Fibroblast of the conjunctiva (primary cell): ENCODE measurements at regions not wholly inside any gene's neighbourhood (a gene's known extent, or its start where the extent isn't known, plus 50 kb on each side); places are given as distances from the start of the nearest gene placed in this dataset.

Experiments
- DNase-seq: peaks from one replicate; pipeline ENCODE4 v3.0.0-alpha.2; 2010; ENCODE audit warnings: low read depth

DNA sequence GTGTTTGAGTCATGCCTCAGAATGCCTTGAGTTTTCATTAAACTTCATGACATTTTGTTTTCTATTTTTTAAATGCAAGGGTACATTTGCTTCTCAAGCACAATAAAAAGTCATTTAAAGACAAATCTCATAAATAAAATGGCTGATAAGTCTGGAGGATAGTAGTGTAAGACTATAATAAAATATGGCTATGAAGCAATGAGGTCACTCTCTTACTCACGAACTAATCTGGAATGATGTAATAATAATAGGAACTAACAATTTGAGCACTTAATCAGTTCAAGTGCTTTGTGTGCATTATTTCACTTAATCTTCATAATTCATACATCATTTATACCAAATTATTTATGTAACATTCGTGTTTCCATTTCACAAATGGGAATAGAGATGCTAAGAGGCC, 149.3 kb upstream of the CTTNBP2 start:
- DNase-seq: no peak

DNA sequence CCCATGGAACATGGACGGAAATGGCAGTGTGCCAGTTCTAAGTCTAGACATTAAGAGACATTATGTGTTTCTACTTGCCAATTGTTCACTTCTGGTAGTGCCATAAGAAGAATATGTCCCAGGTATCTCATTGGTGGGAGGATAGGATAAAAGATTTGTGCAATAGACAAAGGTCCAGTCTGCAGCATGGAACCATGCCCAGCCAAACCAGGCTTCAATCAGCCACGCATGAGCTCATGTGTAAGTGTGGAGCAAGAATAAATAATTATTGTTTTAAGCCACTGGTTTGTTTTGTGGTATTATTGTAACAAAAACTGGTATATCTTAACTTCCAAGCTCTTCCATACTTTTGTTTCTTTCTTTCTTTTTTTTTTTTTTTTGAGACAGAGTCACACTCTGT, 153.6 kb upstream of the CTTNBP2 start:
- DNase-seq: no peak

DNA sequence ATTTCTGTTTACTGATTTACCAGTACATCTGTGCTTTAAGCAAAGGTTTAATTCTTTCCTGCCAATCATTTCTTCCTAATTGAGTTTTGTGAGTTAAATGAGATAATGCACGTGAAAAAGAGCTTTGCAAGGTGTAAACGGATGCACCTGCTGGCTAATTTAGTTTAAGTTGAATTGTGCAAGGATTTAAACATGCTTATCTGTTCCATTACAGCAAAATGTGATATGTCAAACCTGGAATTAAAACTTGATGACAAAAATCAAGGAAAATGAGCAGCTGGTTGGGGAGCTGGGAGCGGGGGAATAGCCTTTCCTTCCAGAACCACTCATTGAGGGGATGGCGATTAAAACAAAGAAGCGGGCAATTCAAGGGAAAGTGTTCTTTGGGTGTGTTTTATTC, 155.0 kb upstream of the CTTNBP2 start:
- DNase-seq: no peak

DNA sequence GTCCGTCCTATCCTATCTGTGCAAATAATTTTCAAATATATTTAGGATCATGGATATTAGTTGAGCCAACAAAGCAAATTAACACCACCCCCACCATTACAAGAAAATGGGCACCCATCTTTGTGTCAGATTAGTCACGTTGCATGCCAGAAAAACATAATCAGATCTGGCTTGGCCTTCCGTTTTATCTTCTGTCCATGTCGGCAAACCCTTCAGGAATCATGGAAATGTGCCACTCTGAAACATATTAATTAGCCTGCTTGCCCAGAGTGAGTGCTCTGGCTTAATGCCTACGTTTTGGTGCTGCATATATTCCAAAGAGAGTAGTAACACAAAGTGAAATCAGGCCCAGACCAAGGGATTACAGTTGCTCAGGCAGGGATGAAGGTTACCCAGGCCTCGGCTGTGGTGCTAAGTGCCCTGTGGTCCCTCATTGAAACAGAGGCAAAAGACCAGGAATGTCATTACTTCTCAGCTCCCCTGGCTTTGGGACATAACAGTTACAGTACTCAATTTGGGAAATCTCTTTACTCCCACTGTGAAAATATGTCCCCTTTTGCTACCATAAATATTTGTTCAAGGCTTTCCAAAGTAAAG, 154.0 kb upstream of the LSM8 start:
- no peak for DNase-seq

DNA sequence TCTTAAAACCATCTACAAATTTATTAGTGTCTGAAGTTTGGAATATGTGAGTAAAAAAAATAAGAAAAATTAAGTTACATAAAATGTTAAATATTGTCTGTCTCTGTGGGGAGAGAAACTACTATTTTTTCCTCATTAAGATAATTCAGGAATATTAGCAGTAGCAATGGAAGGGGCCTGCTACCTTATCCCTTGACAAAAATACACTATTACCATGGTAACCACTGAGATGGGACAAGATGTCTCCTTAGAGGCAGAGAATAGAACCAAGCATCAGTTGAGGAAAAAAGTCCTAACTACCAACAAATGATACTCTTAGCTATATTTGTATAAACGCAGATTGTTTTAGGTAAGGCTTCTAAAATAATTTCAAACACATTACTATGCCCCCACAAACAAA, 150.7 kb upstream of the LSM8 start:
- no peak for DNase-seq

DNA sequence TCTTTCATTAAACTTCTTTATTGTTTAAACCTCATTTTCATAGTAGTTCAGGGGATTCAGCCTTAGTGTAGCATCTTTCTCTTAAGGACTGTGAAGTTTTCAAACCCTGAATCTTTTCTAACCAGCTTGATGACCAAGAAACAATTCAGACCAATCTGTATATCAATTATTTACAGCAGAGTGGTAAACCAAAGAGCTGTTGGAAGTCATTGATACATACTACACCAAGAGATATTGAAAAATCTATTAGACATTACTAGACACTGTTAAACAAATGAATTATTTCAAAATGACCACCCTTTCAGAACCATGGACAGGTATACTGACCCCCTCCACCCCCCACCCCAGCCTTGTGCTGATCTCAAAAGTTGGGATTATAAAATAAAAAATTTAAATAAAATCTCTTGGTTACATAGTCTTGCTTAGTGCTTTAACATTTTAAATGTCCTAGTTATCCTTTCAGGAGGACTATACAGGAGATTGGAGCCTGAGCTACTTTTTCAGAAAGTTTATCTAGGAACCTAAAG, 143.9 kb upstream of the LSM8 start:
- DNase-seq: no peak

DNA sequence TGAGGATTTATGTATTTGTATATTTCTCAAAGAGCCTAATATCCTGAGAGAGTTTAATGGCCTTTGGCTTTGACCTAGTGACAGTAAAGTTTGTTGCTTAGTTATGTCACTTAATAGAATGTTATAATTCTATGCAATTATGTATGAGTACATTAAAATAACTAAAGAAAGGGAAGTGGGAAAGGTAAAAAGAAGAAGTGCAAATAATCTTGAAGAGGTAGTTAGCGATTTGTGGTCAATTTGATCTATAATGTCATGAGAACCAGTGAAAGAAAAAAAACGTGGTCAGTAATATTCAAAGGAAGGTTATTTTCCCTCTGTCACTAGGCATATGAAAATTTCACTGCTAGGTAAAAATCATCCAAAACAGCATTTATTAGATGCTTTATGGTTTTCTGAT, 143.4 kb upstream of the LSM8 start:
- no peak for DNase-seq

DNA sequence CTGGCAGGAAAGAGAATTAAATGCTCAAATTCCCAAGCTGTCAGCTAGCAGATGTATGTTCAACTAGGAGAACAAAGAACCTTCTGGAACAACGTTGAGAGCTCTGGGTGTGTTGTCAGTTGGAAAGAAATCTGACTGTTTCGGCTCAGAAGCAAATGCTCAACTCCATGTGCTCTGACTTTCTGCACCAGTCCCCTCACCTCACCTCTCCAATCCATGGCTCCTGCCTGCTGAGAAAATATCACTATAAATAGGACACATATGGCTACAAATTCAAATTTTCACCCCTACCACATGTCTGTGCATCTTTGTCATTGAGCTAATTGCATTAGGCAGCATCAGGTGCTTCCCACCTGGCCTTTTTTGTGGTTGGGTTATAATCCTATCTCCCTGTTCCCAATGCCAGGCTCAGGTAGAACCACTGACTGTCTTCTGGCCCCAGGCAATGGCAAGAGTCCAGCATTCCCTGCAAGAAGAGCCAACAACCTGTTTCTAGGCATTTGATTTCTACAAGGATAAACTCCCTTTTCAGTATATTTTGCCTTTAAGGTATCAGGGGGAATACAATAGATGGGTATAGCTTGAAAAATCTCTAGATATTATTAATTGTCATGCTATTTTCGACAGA, 142.6 kb upstream of the LSM8 start:
- DNase-seq: no peak

DNA sequence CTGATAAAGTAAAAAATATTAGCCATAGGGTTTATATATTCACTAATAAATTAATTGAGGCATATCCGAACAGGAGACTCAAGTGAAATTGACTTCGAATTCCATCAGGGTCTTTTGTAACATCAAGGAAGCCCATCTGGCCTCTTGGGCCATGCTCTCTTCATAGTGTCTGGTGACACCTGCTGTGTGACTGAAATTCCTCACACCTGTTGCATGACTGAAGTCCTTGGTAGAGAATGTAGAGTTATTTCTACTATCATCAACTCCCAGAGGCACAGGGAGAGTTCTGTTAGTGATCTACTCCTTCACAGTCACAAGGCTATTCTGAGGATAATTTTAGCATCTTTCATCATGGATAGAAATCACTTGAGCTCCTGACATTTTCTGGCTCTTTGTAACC, 138.3 kb upstream of the LSM8 start:
- DNase-seq: no peak

DNA sequence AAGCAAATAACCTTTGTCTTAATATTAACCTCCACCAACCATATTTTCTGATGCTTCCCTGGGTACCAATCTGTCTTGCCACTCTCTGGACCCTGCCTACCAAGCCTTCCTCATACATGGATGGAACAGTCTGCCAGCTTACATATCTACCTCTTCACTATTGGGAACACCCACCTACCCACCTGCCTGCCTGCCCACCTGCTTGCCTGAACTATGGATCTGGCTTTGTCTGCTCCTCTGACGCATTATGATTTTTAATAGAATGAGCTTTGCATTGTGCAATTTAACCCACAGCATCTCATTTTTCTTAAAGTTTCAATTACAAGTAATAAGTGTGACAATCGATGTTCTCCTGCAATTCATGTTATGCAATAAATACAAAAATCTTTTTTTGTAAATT, 137.9 kb upstream of the LSM8 start:
- DNase-seq: no peak

DNA sequence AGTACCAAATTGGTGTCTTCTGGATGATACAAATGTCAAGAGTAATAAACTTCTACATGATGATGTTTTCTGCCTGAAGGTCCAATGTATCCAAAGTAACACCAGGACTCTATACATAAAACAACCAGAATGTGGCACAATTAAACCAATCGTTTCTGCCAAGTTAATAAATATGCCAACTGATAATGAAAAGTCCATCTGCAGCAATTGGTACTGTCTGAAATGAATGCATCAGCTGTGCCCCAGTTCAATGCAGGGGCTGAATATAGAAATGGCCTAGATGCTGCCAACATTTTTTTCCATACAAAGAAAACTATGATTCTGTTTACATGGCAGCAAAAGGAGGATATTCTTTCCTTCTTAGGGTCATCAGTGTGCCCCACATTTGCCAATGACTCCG, 137.2 kb upstream of the LSM8 start:
- DNase-seq: no peak

DNA sequence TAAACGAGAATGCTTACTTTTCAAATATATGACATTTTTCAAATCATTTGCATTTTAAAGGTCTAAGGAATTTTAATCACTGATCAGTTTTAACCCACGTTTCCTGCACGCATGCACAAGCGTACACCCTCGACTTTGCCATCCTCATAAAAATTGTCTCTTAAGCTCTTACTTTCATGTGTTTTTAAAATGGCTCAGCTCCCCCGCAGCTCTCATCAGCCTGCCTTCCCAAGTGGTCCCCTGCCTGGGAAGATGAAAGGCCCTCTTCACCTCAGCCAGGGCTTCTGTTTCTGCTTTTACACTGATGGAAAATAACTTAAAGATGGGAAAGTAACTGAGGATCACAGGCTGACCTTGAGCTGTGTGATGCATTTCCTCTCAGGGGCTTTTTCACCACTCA, 131.6 kb upstream of the LSM8 start:
- DNase-seq: no peak

DNA sequence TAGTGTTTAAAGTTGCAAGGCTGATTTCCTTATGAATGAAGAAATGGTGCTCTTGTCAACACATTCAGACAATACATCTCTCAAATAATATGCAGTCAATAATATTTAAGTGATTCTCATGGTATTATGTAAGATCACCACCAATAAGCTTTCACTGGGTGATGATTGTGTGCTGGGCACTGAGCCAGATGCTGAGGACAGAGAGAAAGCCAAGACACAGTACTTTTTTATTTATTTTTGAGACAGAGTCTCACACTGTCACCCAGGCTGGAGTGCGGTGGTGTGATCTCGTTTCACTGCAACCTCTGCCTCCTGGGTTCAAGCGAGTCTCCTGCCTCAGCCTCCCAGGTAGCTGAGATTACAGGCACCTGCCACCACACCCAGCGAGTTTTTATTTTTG, 130.6 kb upstream of the LSM8 start:
- no peak for DNase-seq

DNA sequence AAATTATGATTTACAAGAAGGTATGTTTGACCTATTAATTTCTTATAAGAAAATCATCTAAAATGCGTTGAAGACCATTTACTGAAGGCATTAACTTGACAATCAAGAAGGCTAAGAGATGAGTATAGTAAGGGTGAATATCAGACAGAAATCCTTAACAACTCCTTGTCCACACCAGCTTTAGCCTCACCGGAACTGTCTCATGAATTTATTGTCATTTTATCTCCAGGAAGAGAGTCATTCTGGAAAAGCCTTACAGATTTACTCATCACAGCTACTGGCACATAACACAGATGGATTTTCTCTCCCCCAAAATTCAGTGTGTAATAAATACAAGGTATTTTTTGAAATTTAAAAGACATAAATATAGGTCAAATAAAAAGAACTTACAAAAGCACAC, 129.4 kb upstream of the LSM8 start:
- DNase-seq: no peak

DNA sequence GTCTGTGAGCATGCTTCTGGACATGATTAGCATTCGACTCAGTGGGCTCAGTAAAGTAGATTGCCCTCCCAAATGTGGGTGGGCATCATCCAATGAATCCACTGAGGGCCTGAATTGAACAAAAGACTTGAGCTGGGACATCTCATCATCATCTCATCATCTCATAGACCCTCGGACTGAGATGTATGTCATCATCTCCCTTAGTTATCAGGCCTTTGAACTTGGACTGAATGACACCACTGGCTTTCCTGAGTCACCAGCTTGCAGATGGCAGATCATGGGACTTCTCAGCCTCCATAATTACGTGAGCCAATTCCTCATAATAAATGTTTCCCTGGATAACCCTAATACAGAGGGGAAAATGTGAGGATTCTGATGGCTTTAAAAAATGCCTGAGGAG, 128.3 kb upstream of the LSM8 start:
- DNase-seq: no peak

DNA sequence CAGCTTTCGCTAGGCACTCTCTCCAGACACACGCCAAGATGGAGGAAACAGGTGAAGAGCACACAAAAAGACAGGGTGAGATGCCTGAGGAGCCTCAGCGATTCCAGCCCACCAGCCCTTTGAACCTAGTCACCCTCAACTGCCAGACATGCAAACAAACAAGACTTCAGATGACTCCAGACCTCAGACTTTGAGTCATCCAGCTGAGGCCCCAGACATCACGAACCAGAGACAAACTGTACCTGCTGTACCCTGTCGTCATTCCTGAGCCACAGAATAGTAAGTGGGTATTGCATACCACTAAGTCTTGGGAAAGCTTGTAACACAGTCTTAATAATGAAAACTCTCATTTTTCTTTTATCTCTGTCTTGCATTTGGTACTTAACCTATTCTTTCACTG, 126.6 kb upstream of the LSM8 start:
- DNase-seq: no peak

DNA sequence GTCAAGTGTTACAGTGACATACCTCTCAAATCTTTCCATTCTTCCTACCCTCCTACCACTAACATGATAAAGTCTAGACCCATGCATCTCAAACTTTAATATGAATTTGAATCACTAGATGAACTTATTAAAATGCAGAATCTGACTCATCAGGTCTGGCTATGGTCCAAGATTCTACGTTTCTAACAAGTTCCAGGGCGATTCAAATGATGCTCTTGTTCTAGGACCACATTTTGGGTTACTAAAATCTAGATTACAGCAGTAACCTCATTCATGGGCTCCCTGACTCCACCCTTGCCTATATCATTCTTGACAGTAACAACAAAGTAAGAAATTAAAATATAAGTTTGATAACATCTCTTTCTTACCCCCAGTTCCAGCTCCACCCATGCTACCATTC, 124.8 kb upstream of the LSM8 start:
- no peak for DNase-seq

DNA sequence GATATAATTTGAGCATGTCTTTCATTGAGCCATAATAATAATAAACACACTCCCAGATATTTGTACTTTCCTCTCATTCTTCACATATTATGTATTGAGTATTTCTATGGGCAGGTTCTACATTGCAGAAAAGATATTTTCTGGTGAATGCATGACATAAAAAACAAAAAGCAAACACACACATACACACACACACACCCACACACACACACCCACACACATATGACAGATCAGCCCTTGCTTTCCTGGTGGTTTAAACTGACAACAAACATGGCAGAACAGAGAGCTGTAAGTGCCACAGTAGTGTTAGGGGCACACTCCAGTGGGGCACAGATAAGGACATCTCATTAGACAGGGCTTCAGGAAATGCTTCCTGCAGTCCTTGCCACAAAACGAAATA, 123.3 kb upstream of the LSM8 start:
- no peak for DNase-seq

DNA sequence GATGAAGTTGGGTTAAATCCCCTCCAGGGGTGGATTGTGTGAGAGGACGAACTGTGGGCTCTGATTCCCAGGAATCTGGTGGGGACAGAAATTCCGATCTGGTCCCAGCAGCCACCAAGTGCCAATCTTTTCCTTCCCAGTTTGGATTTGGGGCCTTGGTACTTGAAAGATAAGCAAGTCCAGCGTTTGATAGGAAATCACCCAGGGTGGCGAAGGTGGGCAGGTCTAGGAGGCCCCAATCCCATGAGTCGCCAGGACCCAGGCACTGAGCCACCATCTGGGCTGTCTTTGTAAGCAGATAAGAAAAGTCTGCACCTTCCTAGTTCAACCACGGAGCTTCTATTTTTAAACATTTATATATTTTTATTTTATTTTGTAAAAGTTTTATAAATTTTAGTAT, 122.6 kb upstream of the LSM8 start:
- DNase-seq: no peak

DNA sequence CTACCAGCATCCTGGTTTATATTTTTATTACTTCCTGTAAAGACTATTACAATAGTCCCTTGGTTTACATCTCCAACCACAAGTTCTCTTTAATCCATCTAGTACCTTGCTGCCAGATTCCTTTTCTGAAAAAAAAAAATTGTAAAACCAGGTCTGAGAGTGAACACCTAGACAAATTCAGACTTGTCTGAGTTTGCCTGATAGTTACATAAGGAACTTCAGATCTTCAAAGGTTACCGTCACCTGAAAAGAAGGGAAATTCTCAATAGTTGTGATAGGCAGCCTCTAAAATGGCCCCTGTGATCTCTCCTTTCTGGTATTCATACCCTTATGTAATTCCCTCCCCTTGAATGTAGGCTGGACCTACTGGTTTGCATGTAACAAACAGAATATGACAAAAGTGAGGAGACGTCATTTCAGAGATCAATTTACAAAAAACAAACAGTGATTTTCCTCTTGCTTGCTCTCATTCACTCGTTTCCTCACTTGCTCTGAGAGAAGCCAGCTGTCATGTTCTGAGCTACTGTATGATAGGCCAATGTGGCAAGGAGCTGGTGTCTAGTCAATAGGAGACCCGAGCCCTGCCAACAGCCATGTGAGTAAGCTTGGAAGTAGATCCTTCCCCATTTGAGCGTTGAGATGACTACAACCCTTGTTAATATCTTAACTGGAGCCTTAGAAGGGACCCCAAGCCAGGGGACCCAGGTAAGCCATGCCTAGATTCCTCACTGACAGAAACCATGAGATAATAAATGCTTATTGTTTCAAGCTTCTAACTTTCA, 110.9 kb upstream of the LSM8 start:
- no peak for DNase-seq

DNA sequence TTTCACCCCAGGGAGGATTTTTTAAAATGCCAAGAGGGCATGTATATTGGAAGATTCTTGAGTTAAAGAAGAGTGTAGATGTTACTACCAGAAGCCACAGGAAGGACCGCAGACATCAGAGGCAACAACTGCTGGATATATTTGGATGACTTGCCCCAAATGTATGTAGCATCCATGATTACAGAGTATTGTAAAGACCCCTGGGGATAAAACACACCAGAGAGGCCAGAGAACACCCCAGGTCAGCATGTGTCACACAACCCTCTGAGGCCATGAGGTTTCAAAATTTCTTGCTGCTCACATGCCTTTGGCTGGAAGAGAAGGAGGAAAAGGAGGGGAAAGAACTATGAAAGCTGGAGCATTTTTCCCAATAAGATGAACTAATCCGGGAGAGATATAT, 108.0 kb upstream of the LSM8 start:
- DNase-seq: no peak

DNA sequence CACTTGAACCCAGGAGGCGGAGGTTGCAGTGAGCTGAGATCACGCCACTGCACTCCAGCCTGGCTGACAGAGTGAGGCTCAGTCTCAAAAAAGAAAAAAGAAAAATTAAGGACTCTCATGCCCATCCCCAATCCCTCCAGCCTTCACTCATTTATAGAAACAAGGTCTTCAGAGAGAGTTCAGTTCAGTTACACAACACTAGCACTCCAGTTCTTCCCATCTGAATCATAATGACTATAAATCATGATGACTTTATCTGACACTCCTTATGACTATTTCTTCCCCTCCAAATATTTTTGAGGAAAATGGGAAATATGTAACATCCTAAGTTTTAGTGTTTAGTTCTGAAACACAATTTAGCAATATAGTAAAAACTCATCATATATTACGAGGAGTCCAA, 107.4 kb upstream of the LSM8 start:
- DNase-seq: no peak

DNA sequence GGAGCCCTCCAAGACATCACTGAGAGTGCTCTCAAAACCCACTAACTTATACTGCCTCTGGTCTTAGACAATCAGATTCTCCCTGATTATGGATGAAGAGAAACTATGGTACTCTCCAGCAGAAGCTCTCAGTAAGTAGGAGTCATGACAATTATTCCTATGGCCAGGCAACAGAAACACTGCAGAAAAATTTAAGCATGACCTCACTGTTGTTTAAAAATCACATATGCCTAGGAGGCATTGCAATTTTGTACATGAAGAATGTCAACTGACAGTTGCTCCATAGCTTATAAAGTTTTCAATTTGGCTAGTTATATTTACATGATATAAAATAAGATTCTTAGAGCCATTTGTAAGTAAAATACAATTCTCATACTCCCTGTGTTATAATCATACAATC, 105.9 kb upstream of the LSM8 start:
- no peak for DNase-seq

DNA sequence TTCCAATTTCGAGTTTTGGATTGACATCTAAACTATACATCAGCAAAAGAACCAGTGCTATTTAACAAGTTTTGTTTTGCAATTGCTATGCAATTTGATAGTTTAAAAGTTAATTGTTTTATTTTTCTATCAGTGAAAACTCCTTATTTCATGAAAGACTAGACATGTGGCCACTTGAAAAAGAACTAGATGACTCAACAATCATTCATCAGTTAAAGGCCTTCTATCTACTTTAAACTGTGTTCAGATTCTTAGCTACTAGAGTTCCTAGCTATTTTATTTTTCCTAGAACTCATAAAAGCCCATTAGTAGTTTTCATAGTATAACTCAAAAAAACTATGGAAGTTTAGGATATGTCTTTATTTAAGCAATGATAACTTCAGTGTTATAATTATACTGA, 104.6 kb upstream of the LSM8 start:
- DNase-seq: no peak
